ENCODE measurements at regions not wholly inside any gene's neighbourhood (a gene's known extent, or its start where the extent isn't known, plus 50 kb on each side); places are given as distances from the start of the nearest gene placed in this dataset.

- TF ChIP-seq POLR2A (IDR thresholded peaks at IDR 0.05) (no peak), POLR2AphosphoS5 (IDR thresholded peaks at IDR 0.05; ENCODE audit: insufficient read depth in 1 of 2, low read depth in 1 of 2) (no peak)
- TF ChIP-seq, protein P1, sequence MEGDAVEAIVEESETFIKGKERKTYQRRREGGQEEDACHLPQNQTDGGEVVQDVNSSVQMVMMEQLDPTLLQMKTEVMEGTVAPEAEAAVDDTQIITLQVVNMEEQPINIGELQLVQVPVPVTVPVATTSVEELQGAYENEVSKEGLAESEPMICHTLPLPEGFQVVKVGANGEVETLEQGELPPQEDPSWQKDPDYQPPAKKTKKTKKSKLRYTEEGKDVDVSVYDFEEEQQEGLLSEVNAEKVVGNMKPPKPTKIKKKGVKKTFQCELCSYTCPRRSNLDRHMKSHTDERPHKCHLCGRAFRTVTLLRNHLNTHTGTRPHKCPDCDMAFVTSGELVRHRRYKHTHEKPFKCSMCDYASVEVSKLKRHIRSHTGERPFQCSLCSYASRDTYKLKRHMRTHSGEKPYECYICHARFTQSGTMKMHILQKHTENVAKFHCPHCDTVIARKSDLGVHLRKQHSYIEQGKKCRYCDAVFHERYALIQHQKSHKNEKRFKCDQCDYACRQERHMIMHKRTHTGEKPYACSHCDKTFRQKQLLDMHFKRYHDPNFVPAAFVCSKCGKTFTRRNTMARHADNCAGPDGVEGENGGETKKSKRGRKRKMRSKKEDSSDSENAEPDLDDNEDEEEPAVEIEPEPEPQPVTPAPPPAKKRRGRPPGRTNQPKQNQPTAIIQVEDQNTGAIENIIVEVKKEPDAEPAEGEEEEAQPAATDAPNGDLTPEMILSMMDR (IDR thresholded peaks at IDR 0.05): no peak
- intact Hi-C loops (cut with DNase I): no loop called here
- peak in 1 of 2 donors; percentile 76 for DNase-seq (ENCODE audit: extremely low spot score in 2 of 2)
- no peaks in the 10 kb centered on the region for H3K27me3 ChIP-seq
- H3K4me1 ChIP-seq: no peaks in the 10 kb centered on the region
- no peak overlapping the region for H3K4me3 ChIP-seq
- no peak overlapping the region for H3K27ac ChIP-seq
- H3K36me3 ChIP-seq: no peaks in the 10 kb centered on the region
- no peaks in the 10 kb centered on the region for H3K9me3 ChIP-seq
Measured at GRCh38 chr5:174444479-174445188, 279.7 kb upstream of the MSX2 start.

DNA sequence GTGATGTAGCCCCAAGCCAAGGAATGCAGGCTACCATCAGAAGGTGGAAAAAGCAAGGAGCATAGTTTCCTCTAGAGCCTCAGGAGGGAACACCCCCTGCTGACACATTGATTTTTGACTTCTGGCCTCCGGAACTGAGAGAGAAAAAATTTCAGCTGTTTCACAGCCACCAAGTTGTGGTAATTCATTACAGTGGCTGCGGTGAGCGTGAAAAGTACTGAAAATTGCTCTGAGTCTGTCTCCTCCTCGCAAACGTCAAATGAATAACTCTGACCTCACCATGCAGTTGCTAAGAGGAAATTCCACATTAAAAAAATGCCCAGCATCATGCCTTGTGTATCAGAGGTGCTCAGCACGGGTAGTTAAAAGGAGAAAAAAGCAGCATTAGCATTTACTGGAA is 277.9 kb upstream of the MSX2 start:
- H3K4me1 ChIP-seq: no peaks in the 10 kb centered on the region
- TF ChIP-seq, protein P1 (IDR thresholded peaks at IDR 0.05): no peak
- TF ChIP-seq POLR2A (IDR thresholded peaks at IDR 0.05) (no peak), POLR2AphosphoS5 (IDR thresholded peaks at IDR 0.05; ENCODE audit: insufficient read depth in 1 of 2, low read depth in 1 of 2) (no peak)
- intact Hi-C loops (cut with DNase I): no loop called here

GRCh38 chr5:174446988-174447387 is 277.4 kb upstream of the MSX2 start:
- H3K4me3 ChIP-seq: no peak overlapping the region
- no peaks in the 10 kb centered on the region for H3K36me3 ChIP-seq
- DNase-seq (ENCODE audit: extremely low spot score in 2 of 2): peak in 1 of 2 donors; percentile 32
- H3K4me1 ChIP-seq: no peaks in the 10 kb centered on the region
- no peak overlapping the region for H3K27ac ChIP-seq
- intact Hi-C loops (cut with DNase I): no loop called here
- no peaks in the 10 kb centered on the region for H3K27me3 ChIP-seq
- no peaks in the 10 kb centered on the region for H3K9me3 ChIP-seq
- TF ChIP-seq POLR2A (IDR thresholded peaks at IDR 0.05) (no peak), POLR2AphosphoS5 (IDR thresholded peaks at IDR 0.05; ENCODE audit: insufficient read depth in 1 of 2, low read depth in 1 of 2) (no peak)
- TF ChIP-seq, protein P1 (IDR thresholded peaks at IDR 0.05): no peak

More for the DNA sequence above, 277.9 kb upstream of the MSX2 start:
- H3K27me3 ChIP-seq: no peaks in the 10 kb centered on the region
- H3K27ac ChIP-seq: no peak overlapping the region
- no peaks in the 10 kb centered on the region for H3K9me3 ChIP-seq
- no peaks in the 10 kb centered on the region for H3K36me3 ChIP-seq
- no peak overlapping the region for H3K4me3 ChIP-seq
- peak in 1 of 2 donors; percentile 18 for DNase-seq (ENCODE audit: extremely low spot score in 2 of 2)

GRCh38 chr5:174448041-174448440 is 276.3 kb upstream of the MSX2 start:
- DNase-seq (ENCODE audit: extremely low spot score in 2 of 2): peak in 1 of 2 donors; percentile 47
- intact Hi-C loops (cut with DNase I): no loop called here
- no peaks in the 10 kb centered on the region for H3K27me3 ChIP-seq
- no peak overlapping the region for H3K4me3 ChIP-seq
- TF ChIP-seq, protein P1 (IDR thresholded peaks at IDR 0.05): no peak
- no peak for TF ChIP-seq POLR2A (IDR thresholded peaks at IDR 0.05)
- H3K9me3 ChIP-seq: no peaks in the 10 kb centered on the region
- no peaks in the 10 kb centered on the region for H3K4me1 ChIP-seq
- H3K27ac ChIP-seq: no peak overlapping the region
- H3K36me3 ChIP-seq: no peaks in the 10 kb centered on the region

DNA sequence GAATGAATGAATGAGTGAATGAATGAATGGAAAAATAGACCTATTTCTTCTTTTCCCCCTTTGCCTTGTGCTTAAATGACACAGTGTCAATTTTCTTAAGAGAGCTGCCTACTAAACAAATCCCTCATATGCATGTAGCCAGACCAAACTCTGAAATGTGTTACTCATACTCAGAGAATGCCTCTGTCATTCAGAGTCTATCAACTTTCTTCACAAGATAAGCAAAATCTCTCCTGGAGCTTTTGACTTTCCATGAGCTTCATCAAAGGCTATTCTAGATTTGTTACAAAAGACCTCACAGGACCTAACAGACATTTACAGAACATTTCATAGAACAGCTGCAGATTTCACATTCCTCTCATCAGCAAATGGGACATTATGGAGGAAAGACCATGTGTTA is 275.7 kb upstream of the MSX2 start:
- Histone ChIP-seq H3K9me3 (no peaks in the 10 kb centered on the region), H3K4me1 (no peaks in the 10 kb centered on the region), H3K27me3 (no peaks in the 10 kb centered on the region), H3K4me3 (no peak overlapping the region), H3K36me3 (no peaks in the 10 kb centered on the region), H3K27ac (no peak overlapping the region)
- no peak for DNase-seq (ENCODE audit: extremely low spot score in 2 of 2)
- intact Hi-C loops (cut with DNase I): no loop called here
- TF ChIP-seq POLR2AphosphoS5 (IDR thresholded peaks at IDR 0.05; ENCODE audit: insufficient read depth in 1 of 2, low read depth in 1 of 2) (no peak), POLR2A (IDR thresholded peaks at IDR 0.05) (no peak)
- TF ChIP-seq, protein P1 (IDR thresholded peaks at IDR 0.05): no peak
